ENCODE measurements at regions not wholly inside any gene's neighbourhood (a gene's known extent, or its start where the extent isn't known, plus 50 kb on each side); places are given as distances from the start of the nearest gene placed in this dataset.

DNA sequence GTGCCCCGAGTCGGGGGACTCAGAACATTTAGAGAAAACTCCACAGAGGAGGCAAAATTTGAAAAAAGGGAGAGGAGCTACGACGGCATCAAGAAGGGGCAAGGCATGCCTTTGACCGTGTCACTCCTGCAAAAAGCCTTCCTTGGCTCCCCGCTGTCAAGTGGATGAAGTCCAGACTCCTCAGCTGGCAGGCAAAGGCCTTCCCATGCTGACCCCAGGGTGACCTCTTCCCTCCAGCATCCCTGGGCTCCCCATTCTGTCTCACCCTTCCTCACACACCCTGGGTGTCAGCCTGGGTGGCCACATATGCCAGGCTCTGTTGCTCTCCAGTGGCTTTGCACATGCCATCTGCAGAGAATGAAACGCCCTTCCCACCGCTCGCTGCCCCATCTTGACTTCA lies 88.4 kb upstream of the ZMIZ1 start:
- no peak for DNase-seq

DNA sequence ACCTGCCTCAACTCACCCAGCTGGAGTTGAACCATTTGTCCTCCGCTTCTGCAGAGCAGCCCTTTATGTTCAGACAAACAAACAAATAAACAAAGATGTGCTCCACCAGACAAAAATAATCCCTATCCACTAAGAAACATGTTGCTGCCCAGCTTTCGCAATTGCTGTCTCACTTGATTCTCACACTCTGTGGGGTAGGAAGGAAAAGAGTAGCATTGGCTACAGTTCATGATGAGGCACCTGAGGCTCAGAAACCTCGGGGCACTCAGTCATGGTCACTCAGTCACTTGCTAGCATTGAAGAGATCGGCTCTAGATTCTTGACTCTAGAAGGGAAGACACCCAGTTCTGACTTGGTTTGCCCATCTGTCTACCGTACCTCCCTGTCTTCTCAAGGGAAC lies 88.0 kb upstream of the ZMIZ1 start:
- DNase-seq, result no peak

DNA sequence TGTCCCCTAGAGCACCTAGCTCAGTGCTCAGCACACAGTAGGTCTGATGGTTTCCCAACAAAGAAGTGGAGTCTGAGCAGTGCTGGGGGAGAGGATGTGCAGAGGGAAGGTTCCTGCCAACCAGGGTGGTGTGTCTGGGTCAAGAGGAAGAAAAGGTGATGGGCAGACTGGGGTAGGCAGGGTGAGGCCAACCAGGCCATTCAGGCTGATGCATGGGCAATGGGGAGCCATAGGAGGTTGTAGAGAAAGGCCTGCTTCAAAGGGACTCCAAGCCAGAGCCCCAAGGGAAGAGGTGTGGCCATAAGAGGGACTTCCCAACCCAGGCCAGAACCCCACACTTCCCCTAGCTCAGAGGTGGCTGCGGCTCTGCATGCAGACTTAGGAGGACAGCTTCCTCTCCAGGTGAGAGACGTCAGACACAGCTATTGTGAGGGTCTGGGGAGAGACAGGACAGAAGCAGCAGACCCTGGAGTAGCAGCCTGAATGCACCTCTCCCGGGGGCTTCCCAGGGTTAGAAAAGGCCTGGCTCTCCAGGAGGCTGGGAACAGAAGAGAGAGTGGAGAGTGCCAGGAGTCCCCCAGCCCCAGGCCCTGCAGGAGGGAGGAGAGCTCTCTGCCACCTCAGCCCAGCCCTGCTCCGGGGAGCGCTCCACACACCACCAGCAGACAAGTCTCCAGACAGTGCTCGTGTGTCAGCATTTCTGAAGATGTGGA lies 87.4 kb upstream of the ZMIZ1 start:
- DNase-seq, result no peak

DNA sequence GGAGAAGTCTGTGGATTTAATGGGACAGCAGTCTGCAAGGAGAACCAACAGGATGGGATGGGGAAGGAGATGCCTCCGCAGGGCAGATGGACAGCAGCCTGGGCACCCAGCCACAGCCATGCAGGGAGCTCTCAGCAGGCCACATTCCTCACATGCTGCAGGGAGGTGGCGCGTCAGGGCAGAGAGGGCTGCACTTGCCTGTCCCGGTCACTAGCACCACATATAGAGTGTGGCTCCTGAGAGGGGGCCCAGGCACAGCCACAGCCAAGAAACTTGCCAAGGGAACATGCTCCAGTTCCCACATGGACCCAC lies 86.8 kb upstream of the ZMIZ1 start:
- no peak for DNase-seq

DNA sequence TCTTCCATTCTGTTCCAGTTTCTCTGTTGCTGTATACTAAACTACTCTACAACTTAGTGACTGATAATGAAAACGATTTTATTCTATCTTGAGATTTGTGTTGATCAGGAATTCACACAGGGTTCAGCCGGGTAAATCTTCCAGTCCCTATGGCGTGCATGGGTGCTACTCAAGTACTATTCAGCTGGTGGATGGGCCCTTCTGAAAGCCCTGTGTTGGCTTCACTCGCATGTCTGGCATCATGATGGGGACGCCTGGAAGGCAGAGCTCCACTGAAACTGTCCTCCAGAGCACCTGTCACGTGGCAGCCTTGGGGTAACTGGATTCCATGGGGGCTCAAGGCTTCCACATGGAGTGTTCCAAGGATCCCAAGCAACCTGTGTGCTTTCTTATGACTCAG lies 86.0 kb upstream of the ZMIZ1 start:
- no peak for DNase-seq

DNA sequence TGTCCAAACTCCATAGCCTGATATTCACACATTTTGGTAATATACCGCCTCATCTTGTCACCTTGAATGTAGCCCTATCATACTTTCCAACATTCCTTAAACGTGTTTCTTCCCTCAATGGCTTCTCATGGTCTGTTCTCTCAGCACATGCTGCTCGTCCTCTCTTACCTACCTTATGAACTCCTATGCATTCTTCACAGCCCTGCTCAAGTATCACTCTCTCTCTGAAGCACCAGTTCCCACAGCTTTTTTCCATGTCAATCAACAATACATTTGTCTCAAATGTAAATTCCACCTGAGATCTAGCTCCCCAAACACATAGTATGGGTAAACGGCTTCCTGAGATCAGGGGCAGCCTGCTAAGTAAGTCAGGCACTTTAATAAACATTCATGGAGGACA lies 85.2 kb upstream of the ZMIZ1 start:
- DNase-seq, result no peak

DNA sequence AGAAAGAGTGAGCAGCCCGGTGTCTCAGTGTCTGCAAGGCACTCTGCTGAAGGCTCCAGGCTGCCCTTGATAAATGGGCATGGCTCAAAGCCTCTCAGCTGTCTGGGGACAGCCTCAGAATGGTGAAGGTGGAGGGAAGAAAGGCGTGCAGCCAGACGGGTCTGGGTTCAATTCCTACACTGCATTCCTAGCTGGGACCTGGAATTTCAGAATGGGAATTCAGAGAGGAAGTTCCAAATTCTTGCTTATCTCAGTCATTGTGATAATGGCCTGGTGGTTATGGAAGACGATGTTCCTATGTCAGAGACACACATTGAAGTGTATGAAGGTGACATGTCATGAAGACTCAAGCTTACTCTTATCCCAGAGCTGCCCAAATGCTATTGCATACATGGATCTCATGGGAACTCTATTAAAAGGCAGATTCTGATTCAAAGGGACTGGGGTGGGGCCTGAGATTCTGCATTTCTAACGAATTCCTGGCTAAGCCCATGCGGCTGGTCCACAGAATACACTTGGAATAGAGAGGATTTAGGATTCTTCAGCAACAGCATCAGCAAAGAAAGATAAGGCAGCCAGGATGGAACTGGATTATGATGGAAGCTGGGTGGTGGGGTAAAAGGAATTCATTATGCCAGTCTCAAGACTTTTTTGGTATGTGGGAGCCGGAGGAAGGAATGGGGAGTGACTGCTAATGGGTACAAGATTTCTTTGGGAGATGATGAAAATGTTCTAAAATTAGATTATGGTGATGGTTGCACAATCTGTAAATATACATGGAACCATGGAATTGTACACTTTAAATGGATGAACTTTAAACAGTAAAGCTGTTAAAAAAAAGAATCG lies 82.6 kb upstream of the ZMIZ1 start:
- DNase-seq, result no peak

DNA sequence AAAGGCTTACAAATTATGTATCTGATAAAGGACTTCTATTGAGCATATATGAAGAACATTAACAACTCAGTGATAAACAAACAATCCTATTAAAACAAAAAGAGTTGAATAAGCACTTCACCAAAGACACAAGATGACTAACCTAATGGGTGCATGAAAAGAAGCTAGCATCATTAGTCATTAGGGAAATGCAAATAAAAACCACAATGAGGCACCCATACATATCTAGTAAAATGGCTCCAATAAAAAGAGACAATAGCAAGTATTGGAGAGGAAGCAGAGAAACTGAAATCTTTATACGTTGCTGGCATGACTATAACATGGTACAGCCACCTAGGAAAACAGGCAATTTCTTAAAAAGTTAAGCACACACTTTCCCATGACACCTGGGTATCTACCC lies 77.6 kb upstream of the ZMIZ1 start:
- no peak for DNase-seq

DNA sequence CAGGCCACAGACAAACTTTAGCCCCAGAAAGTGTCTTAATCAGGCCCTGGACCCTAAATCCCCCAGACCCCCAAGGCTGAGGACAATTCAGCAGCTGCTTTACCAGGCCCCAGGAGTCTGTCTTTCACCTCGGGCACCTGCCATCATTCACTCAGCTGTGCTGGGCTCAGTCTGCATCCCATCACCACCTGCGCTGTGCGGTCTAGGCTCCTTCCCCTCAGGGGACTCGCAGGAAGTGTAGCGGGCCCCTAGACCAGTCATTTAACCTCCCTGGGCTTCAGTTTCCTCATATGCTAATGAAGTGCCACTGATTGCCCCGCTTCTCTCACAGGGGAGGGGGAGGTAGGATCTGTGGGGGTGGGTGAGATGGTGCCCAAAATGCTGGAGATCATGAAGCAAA lies 76.4 kb upstream of the ZMIZ1 start:
- no peak for DNase-seq

DNA sequence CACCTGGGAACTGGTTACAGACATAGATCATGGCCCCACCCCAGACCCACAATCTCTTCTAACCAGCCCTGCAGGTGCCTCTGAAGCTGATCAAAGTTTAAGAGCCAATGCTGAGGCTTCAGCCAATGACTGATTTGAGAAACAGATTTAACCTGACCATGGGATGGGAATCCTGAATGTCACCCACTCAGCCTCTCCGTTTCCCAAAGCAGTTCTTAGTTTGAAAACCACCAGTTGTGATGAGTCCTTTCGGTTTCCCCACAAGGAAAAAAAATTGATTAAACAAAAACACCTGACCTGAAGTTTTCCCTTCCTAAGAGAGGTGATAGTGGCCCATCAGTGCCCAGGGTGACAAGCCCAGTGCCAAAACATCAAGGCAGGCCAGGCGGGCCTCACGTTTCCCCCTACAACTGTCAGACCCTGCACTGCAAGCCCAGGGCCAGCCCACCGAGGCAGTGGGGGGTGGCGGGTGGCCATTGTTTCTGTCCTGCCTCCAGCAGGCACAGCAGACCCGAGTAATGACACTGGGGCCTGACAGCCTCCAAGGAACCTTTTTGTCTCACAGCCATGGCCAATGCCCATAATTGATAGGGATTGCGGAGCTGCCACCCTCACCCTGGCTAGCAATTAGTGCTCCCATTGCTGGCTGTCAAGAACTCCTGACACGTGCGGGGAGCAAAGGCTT lies 75.4 kb upstream of the ZMIZ1 start:
- no peak for DNase-seq

DNA sequence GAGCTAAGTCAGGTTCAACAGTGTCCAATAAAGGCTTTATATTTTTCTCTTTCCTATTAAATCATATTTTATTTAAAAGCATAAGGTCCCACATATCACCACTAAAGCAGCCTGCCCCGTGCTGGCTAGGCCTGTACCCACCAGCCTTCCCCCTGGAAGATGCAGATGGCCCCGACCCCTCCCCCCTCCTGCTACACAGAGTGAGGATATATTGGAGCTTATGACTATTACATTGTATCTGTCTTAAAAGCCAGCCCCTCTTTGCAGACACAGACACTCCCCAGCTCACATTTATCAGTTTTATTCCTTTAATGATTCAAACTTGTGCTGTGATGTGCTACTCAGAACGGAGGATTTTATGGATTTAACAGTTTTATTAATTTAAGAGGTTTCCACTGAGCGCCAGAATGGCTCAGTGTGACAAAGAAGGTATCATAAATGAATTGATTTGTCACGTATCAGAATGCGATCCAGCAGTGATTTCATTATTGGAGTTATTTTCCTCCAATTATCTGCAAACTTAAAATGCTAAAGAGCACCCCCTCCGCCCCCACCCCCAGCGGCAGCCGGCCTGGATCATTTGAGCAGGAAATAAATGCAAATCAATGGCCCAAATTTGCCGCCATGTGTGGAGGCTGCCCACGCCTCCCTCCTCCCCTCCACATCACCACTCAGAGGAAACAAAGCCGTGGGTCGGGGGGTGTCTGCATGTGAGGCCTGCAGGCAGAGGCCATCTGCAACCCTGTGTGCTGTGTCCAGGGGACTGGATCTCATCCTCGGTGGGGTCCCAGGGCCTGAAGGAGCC lies 72.6 kb upstream of the ZMIZ1 start:
- no peak for DNase-seq

DNA sequence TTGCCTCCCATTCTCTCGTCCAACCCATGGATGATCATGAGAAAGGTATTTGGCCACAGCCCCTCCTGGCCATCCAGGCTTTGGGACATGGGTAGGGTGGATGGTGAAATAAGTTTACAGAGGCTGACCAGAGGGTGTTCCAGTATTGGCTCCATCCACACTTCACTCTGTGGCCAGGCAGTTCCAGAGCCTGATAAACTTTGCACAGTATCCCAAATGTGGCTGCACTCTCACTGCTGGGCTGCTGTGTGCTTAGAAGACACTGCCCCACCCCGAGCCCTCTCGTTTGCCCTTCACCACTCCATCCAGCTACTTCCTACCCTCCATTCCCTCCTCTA lies 72.0 kb upstream of the ZMIZ1 start:
- no peak for DNase-seq

DNA sequence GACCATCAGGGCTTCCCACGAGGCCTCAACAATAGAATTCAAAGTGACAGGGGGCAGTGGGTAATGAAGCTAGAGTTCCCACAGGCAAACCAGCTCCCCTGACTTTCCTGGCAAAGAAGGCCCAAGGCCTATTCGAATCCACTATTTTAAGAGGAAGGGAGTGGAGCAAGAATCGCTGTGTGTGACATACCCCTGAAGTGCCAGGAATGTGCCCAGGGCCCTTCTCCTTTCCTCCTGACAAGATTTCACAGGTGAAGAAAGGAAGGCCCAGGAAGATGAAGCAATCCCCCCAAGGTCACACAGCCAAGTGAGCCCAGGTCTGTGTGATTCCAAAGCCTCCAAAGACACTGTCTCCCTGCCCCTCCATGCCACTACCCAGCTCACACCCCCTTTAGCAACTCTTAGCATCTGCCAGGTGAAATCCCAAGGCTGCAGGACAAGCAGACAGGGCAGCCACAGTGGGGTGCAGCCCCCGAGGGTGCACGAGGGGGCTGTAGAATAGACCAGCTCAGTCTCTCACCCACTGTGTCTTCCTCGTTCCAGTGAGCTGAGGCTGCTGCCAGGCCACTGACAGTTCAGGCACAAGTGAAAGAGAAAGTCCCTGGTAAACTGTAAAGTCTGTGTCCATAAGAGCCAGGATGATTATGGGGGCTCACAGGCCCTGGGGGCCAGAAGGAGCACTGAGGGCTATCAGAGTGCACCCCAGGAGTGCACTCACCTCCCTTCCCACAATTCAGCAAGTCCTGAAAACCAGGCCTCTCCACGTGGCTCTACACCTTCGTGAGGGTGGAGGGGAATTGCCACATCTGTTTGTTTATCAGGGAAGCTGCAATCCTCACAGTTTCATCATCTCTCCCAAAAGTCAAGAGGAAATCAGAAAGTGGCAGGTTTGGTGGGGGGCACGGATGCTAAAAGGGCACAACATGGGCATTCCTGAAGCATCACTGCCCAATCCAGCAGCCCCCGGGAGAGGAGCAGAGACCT lies 70.8 kb upstream of the ZMIZ1 start:
- DNase-seq, result no peak

DNA sequence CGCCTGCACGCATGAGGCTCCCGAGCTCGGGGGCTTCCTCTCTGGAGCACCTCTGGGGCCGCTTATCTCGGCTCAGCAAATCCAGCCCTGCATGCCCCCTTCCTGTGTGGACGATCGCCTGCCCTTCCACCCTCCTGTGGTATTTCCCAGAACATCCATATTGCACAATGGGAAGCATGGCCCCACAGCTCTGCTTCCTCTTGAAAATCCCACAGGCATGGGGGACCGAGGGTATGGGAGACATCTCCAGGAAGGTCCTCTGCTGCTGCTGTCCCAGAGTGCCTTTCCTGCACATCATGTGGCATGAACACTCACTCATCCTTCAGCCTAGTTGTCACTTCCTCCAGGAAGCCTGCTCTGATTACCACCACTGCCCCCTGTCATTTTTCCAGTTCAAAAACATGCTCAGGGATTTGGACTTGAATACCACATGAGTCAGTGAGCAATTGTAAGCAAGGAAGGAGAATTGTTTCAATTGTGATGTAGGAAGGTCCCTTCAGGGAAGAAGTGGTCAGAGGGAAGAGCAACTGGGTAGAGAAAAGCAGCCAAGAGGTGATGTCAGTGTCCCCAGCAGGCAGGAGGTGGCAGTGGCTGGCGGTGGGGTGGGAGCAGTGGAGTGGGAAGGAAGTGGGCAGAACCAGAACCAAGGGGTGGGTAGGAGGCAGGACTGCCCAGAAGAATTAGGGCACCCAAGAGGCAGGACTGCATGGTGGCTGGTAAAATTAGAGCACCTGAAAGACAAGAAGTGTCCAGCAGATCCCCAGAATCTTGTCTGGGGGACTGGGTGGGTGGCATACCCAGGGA lies 67.5 kb upstream of the ZMIZ1 start:
- DNase-seq, result no peak

DNA sequence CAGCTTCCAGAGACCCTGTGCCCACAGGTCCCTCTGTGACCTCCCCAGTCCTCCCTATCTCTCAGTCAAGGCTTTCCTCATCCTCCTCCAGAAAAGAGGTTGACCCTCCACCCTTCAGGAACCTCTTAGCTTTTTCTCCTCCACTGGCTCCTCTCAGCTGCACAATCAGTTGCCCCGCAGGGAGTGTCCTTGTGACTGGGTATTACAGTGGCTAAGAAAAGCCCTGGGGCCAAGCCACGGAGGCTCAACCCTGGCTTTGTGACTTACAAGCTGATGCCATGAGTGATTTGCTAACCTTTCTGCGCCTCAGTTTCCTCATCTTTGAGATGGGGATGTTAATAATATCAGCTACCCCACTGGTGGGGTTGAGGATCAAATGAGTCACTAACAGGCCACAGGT lies 66.4 kb upstream of the ZMIZ1 start:
- DNase-seq, result no peak

DNA sequence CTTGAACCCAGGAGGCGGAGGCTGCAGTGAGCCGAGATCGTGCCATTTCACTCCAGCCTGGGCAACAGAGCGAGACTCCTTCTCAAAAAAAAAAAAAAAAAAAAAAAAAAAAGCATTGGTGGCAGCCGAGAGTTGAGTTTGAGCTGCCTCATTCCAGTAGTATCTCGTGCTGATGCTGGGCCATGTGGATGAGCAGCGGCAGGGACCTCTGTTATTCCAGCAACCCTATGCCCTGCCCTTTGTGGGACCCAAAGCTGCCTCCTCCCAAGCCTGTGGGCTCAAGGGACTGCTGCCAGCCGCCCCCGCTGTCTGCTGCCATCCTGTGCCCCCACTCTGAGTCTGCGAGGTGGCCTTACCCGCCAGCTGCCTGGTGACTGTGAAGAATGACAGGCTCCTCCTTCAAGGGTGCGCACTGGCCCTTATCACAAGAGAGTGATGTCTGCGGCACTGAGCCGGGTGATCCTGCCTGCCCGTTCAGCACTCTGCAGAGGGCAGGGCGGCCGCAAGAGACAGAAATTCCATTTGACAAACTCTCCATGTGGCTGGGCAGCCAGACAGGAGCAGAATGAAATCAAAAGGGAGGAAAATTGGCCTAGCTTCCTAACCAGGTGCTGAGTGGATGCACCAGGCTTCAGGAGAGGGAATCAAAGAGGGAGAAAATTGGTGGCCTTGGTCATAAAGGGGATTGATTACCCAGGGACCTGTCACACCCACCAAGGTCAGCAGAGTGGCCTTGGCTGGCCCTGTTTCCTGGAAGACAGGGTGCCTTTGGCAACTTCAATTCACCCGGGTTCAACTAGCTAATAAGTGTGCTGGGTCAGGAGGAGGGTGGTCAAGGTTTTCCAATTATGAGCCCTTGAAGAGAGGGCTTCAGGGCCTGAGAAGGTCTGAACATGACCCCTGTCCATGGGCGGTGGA lies 65.3 kb upstream of the ZMIZ1 start:
- DNase-seq, result no peak

DNA sequence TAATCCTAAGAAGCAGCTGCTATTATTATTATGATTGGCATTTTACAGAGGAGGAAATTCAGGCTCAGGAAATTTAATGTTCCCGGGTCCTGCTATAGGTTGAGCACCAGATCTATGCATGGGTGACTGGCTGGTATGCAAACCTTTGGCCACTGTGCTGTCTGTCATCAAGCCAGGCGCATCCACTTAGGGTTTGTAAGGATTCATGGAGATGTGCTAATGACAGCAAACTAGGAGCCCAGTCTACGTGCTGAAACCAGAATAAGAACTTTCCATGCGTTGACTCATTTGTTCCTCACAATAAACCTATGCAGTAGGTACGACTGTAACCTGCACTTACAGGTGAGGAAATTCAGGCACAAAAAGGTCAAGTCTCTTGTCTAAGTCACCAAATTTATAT lies 64.5 kb upstream of the ZMIZ1 start:
- DNase-seq, result no peak

DNA sequence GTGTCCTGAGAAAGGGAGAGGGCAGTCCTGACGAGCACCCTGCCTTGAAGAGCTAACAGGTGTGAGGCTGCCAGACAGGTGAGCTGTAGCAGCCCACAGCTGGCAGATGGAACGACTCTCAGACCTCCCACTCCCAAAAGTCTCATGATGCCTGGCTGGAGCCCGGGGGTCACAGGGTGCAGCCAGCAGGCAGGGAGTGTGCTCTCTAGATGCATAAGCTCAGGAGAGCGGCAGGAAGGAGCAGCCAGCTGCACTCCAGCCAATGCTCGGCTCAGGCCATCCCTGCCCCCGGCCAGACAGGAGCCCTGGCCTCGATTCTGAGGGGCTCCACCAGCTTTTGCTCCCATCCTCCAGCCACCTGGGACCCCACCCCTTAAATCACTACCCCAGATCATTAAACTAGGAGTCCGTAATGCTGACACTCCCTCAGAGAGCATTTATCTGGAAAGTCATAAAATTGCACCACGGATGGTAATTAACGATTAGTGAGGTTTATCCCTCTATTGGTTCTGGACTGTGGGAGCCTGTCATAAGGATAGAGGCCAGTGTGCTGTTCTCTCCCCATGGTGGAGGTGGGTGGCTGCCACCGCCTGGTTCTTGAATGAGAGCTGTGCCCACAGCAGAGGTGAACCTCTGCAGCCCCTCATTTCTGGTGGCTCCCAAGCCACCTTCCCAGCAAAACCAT lies 63.5 kb upstream of the ZMIZ1 start:
- no peak for DNase-seq

DNA sequence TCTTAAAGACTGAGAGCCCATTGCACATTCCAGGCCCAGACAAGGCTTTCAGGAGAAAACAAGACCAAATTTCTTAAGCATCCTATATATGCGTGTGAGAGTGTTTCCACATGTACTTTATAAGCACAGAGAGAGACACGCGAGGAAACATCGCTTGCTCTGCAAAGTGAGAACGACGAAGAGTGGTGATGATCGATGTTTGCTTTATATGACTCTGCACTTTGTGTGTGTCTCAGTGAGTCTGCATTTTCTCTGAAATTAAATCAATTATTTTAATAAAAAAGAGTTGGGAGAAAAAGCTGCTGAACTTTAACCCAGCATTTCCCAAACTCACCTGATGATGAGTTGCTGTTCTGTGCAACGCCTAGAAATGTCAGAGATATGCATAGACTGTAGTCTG lies 61.7 kb upstream of the ZMIZ1 start:
- DNase-seq, result no peak
